ENCODE measurements at regions not wholly inside any gene's neighbourhood (a gene's known extent, or its start where the extent isn't known, plus 50 kb on each side); places are given as distances from the start of the nearest gene placed in this dataset.

GRCh38 chr6:27073441-27073840, 174.1 kb upstream of the PRSS16 start:
- intact Hi-C loops (cut with micrococcal nuclease; ENCODE audit: unreplicated experiment) (no loop called here), in situ Hi-C loops (cut with MboI) (no loop called here)
- RAD21 ChIA-PET (ENCODE audit: unreplicated experiment): interaction anchor here (0.6 to 1.5 kb wide), 2 partner anchors 15 to 820 kb away, joined by 3 to 4 read pairs; no protein-coding TSS in a partner anchor
- no peak overlapping the region for H3K9ac ChIP-seq (ENCODE audit: control insufficient read depth, insufficient read depth, low read length)
- H3K4me3 ChIP-seq: no peak overlapping the region
- no peaks in the 10 kb centered on the region for H3K9me3 ChIP-seq (replicated peaks; ENCODE audit: control insufficient read depth, insufficient read depth, low read length)
- 15% methylated on average over 3 of the region's 3 CpGs for WGBS (ENCODE audit: insufficient coverage, insufficient replicate concordance, low lambda C conversion rate, missing lambda C conversion rate)
- POLR2A ChIA-PET: interaction anchor here (1.0 kb wide), 1 partner anchor 11 kb away, joined by 3 read pairs; no protein-coding TSS in a partner anchor
- H3K36me3 ChIP-seq (ENCODE audit: control insufficient read depth in 2 of 2, insufficient read depth in 2 of 2, low read length in 1 of 2): no peaks in the 10 kb centered on the region
- no peak overlapping the region for H3K4me2 ChIP-seq (ENCODE audit: control insufficient read depth, insufficient read depth)
- no peak overlapping the region for H3K27ac ChIP-seq (ENCODE audit: control insufficient read depth, insufficient read depth)
- H3K4me1 ChIP-seq (ENCODE audit: control insufficient read depth, insufficient read depth, low read length): no peaks in the 10 kb centered on the region
- no TSS peak for BruUV-seq (replicated peaks)
- CTCF ChIA-PET: interaction anchor here (0.7 to 1.1 kb wide), 4 partner anchors 14 to 501 kb away, joined by 3 read pairs; no protein-coding TSS in a partner anchor
- no peak for ATAC-seq
- TF ChIP-seq EED (IDR thresholded peaks at IDR 0.05; ENCODE audit: low read depth) (no peak), LARP7 (IDR thresholded peaks at IDR 0.05) (no peak), ATF3 (IDR thresholded peaks at IDR 0.05; ENCODE audit: borderline replicate concordance, extremely low read depth, low read depth, low read length) (no peak), ZNF622 (IDR thresholded peaks at IDR 0.05) (no peak), HCFC1 (IDR thresholded peaks at IDR 0.05; ENCODE audit: low read length) (no peak), FOXM1 (IDR thresholded peaks at IDR 0.05; ENCODE audit: low read depth, low read length) (no peak), ZBTB33 (IDR thresholded peaks at IDR 0.05) (no peak), MAX (IDR thresholded peaks at IDR 0.05; ENCODE audit: low read depth, low read length) (no peak), RAD51 (IDR thresholded peaks at IDR 0.05) (no peak), WRNIP1 (IDR thresholded peaks at IDR 0.05; ENCODE audit: borderline replicate concordance, low read depth, low read length) (no peak), E2F8 (IDR thresholded peaks at IDR 0.05; ENCODE audit: low read depth, partially characterized antibody) (no peak), MEF2B (IDR thresholded peaks at IDR 0.05; ENCODE audit: partially characterized antibody, poor library complexity, severe bottlenecking) (no peak), POLR2AphosphoS5 (IDR thresholded peaks at IDR 0.05; ENCODE audit: low read length) (no peak), RCOR1 (conservative IDR thresholded peaks at IDR 0.05; ENCODE audit: low read depth, low read length) (no peak), FOS (IDR thresholded peaks at IDR 0.05; ENCODE audit: borderline replicate concordance, extremely low read depth, insufficient read length) (no peak), CBX3 (IDR thresholded peaks at IDR 0.05; ENCODE audit: borderline replicate concordance, low read depth) (no peak), PML (IDR thresholded peaks at IDR 0.05; ENCODE audit: low read length) (no peak), ETV6 (conservative IDR thresholded peaks at IDR 0.05 in 1 of 2, IDR thresholded peaks at IDR 0.05 in 1 of 2; ENCODE audit: borderline replicate concordance in 1 of 2, low read depth in 1 of 2) (no peak)
- no peaks in the 10 kb centered on the region for H3K79me2 ChIP-seq (ENCODE audit: control insufficient read depth, insufficient read depth, low read length)
- SMC1A ChIA-PET (ENCODE audit: uncharacterized antibody, unreplicated experiment): interaction anchor here (0.7 to 1.7 kb wide), 4 partner anchors 11 to 465 kb away, joined by 3 to 5 read pairs (median 4); no protein-coding TSS in a partner anchor
- FAIRE-seq: no peak
- no peaks in the 10 kb centered on the region for H3K27me3 ChIP-seq (replicated peaks in 1 of 2; ENCODE audit: control insufficient read depth in 2 of 2, insufficient read depth in 2 of 2, low read length in 1 of 2)
- no peak overlapping the region for H2AFZ ChIP-seq (ENCODE audit: control insufficient read depth, low read depth, low read length)
- H4K20me1 ChIP-seq (ENCODE audit: control insufficient read depth, insufficient read depth): no peaks in the 10 kb centered on the region
- DNase-seq (ENCODE audit: low read depth, low spot score): no peak
